NCI-H2081 (cell line): ENCODE measurements at regions not wholly inside any gene's neighbourhood (a gene's known extent, or its start where the extent isn't known, plus 50 kb on each side); places are given as distances from the start of the nearest gene placed in this dataset.

Source experiments
- DNase-seq, 2 experiments: peaks; one replicate each; lab custom pipeline; 2025; lab: John Stamatoyannopoulos, UW

- no peak for DNase-seq
Observed at GRCh38 chr21:18191139-18191538, 53.5 kb upstream of the CHODL start.

- no peak for DNase-seq
Observed at GRCh38 chr21:18178509-18178908, 66.1 kb upstream of the CHODL start.

GRCh38 chr21:18174370-18174769 is 70.3 kb upstream of the CHODL start:
- no peak for DNase-seq

DNA sequence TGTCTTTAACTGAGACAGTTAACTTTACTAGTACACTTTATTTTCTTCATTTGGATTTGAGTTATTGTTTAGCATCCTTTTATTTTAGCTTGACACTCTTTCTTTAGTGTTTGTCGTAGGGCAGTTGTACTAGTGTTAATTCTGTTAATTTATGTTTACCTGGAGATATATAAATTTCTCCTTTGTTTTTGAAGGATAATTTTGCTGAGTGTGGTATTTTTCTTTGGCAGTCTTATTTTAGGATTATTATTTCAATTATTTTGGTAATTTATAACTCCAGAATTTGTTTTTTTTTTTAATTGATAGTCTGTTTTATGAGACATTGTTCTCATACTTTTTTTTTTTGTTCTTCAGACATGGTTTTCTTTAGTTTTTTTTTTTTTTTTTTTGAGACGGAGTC is 73.8 kb upstream of the CHODL start:
- DNase-seq = no peak

GRCh38 chr21:18170221-18170620 is 74.4 kb upstream of the CHODL start:
- DNase-seq = no peak

- no peak for DNase-seq
Observed at GRCh38 chr21:18168108-18168507, 76.5 kb upstream of the CHODL start.

GRCh38 chr21:18164933-18165332 is 79.7 kb upstream of the CHODL start:
- DNase-seq = no peak

GRCh38 chr21:18164483-18164882 is 80.2 kb upstream of the CHODL start:
- DNase-seq = no peak

GRCh38 chr21:18163956-18164355 is 80.7 kb upstream of the CHODL start:
- DNase-seq = no peak

DNA sequence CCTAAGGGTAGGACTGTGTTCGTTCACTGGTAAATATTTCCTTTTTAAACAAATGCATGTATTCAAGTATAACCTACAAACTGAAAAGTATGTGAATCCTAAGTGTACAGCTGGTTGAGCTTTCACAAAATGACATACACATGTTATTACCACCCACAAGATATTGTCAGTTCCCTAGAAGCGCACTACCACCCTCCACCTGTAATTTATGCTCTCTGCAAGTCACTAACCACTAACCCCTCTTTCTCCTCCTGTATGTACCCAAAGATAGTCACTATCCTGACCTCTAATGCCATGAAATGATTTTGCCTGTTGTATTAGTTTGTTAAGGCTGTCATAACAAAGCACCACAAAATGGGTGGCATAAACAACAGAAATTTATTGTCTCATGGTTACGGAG is 82.8 kb upstream of the CHODL start:
- DNase-seq = no peak

- peak; percentile 12 to 42 for DNase-seq
Observed at GRCh38 chr21:18157406-18157805, 87.2 kb upstream of the CHODL start.

- no peak for DNase-seq
Observed at GRCh38 chr21:18155508-18156193, 89.0 kb upstream of the CHODL start.

- DNase-seq = no peak
Observed at GRCh38 chr21:18153063-18153462, 91.6 kb upstream of the CHODL start.

DNA sequence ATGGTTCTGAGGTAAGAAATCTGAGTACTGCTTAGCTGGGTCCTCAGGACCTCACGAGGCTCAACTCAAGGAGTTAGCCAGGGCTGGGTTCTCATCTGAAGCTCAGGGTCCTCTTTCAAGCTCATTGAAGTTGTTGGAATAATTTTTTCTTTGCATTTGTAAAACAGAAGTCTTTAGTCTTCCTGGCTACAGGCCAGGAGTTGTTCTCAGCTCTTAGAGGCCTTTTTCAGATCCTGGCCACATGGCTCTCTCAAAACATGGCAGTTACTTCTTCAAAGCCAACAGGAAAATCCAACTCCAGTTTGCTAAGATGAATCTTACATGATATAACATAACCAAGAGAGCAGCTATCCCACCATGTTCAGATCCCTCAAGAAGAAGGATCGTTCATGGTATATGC is 92.3 kb upstream of the CHODL start:
- no peak for DNase-seq

DNA sequence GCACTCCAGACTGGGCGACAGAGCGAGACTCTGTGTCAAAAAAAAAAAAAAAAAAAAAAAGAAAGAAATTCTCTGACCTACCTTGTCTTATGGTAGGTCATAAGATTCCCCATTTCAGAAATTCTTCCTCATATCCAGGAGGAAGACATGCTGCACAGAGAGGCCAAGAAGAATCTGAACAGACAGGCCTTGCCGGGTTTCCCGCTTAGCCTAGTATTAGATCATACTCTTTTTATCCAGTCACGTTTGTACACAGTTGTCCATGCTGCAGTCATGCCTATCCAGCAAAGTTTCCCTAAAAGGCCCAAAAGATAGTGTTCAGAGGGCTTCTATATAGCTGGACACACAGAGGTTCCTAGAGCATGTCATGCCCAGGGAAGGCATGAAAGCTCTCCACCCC is 93.6 kb upstream of the CHODL start:
- no peak for DNase-seq

DNA sequence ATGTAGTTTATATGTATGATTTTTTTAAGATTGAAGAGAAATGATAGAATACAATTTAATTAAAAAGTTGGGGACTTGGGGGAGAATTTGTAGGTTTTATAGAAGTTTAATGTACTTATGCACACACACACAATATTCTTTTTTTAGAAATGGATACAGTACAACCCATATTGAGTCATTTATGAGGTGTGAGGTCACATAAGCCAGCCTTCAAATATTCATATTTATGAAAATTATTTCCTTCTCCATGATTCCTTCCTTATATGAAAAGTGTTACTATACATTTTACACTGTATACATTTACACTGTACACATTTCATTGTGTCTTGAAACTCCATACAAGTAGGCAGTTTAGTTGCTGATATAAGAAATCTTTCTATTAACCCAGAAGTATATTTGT is 96.2 kb upstream of the CHODL start:
- no peak for DNase-seq

DNA sequence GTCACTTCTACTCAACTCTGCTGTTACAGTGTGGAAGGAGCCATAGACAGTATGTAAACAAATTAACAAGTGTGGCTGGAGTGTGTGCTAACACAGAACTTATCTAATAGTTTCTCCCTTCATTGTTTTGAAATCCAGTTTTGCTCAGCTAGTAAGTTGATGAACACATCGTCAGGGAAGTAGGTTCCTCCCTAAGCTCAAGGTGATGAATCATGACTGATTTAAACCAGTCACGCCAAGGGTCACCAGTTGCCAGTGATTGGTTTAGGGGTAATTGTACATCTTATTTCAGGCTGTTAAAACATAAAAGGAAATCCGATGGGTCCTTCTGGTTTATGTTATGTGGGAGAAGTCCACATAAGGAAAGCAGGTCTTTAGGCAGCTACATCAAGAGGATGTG is 97.0 kb upstream of the CHODL start:
- DNase-seq = no peak

DNA sequence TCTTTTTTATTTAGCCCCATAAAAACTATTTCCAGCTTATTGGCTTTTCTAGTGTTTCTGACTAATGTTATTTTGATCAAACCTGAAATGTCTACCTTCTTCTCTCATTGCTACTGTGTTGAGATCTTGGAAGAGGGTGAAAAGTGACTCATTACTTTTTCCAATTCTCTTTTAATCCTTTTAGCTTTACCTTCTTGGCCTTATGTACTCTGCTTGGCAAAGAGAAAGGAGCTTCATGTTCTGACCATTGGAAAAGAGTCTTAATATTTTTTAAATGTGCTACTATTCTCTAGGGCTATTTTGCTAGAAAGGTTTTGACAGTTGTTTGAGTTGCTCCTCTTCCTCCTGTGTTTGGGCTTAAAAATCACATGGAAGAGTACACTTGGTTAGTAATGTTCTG is 97.8 kb upstream of the CHODL start:
- no peak for DNase-seq

DNA sequence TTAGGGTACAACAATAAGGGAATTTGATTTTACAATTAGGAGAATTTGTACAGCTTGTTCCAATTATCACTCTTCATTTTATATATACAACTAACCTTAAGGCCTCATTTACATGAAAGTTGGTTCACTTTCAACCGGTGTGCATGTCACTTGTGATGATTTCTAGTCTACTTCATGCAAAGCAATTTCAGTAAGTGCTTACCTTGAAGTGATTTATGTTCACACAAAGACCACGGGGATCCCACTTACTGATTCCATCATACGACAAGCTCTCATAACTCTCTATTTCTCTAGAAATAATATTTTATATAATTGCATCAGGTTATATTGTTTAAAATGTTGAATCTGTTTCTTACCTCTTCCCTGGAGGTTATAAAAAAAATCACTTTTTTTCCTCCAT is 100.3 kb upstream of the CHODL start:
- no peak for DNase-seq

DNA sequence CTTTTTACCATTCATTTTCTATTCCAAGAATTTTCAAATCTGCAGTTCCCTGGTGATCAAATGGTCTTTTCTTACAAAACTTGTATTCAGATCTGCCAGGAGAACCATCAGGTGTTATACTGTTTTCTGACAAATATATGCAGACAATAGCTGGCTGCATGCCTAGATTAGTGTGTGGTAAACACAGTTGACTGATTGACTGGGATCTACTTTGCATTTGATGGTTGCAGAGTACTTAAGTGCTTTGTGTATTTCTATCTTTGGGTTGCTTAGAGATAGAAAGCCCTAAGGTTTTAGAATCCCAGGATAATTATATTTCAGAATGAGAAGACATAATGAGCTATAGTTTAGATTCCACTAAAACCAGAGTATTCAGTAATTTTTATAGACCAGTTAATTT is 102.0 kb upstream of the CHODL start:
- peak in 1 of 2 experiments; percentile 38 for DNase-seq

GRCh38 chr21:18138507-18138906 is 106.1 kb upstream of the CHODL start:
- DNase-seq = no peak

- DNase-seq = no peak
Observed at GRCh38 chr21:18129526-18129925, 115.1 kb upstream of the CHODL start.

GRCh38 chr21:18118566-18118965 is 126.1 kb upstream of the CHODL start:
- DNase-seq = no peak

- no peak for DNase-seq
Observed at GRCh38 chr21:18117176-18117575, 127.5 kb upstream of the CHODL start.

DNA sequence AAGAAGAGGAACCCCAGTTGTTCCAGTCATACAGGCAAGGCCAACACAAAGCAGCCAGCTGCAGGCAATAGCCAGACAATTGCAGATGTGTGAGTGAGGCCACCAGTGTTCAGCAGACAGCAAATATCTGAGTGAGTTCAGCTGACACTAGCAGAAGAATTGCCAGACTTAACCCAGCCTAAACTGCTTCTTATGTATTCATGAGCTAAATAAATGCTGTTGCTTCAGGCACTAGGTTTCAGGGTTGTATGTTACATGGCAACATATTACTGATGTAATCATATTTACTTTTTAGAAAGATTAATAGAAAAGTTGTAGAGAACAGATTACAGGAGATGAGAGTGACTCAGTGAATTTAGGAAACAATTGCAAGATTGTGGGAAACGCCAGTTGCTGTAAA is 129.8 kb upstream of the CHODL start:
- DNase-seq = no peak
